HL-60 (cell line): ENCODE measurements at regions not wholly inside any gene's neighbourhood (a gene's known extent, or its start where the extent isn't known, plus 50 kb on each side); places are given as distances from the start of the nearest gene placed in this dataset.

ENCODE experiments used
- DNase-seq, 2 experiments: peaks; one replicate each; pipeline ENCODE4 v3.0.0-alpha.2; 2010 to 2020; ENCODE audit warnings: low read depth in 1 of 2, low spot score in 1 of 2
- H3K27ac ChIP-seq: fragments of 250-450 bp; sonication (Bioruptor Pico); replicated peaks from 2 replicates; pipeline ENCODE4 v1.5.1; 2020; ENCODE audit warnings: mild to moderate bottlenecking, moderate library complexity
- H3K27me3 ChIP-seq: fragments of 250-450 bp; sonication (Bioruptor Pico); 2 replicates; pipeline ENCODE4 v1.5.1; 2021; ENCODE audit warnings: mild to moderate bottlenecking, moderate library complexity; ENCODE audit not compliant: insufficient read depth, poor library complexity, severe bottlenecking
- H3K4me3 ChIP-seq: replicated peaks from 2 replicates; pipeline ENCODE4 v1.5.1; 2011; ENCODE audit warnings: mild to moderate bottlenecking, control low read depth, low read length; ENCODE audit not compliant: insufficient read depth
- CTCF ChIP-seq: IDR thresholded peaks from one replicate; pipeline ENCODE4 v1.5.1; 2011; ENCODE audit warnings: low read length, control low read depth, inconsistent platforms; ENCODE audit not compliant: insufficient read depth
- GABPA ChIP-seq: IDR thresholded peaks from 2 replicates; pipeline ENCODE4 v1.6.1; 2012; ENCODE audit warnings: low read depth
- POLR2AphosphoS5 ChIP-seq: IDR thresholded peaks from 2 replicates; pipeline ENCODE4 v1.6.1; 2012; ENCODE audit warnings: low read depth
- REST ChIP-seq: IDR thresholded peaks from 2 replicates; pipeline ENCODE4 v1.6.1; 2012; ENCODE audit warnings: low read depth; ENCODE audit not compliant: insufficient replicate concordance
- SPI1 ChIP-seq: IDR thresholded peaks from 2 replicates; pipeline ENCODE4 v1.6.1; 2012; ENCODE audit warnings: low read depth, mild to moderate bottlenecking, borderline replicate concordance

GRCh38 chr12:115802767-115803166 lies 474.7 kb downstream of the MED13L start:
- H3K27ac ChIP-seq: no peak overlapping the region
- H3K27me3 ChIP-seq: no peaks in the 10 kb centered on the region
- H3K4me3 ChIP-seq: no peak overlapping the region
- no peak for TF ChIP-seq SPI1
- TF ChIP-seq POLR2AphosphoS5: no peak
- no peak for TF ChIP-seq CTCF
- TF ChIP-seq REST: no peak
- no peak for TF ChIP-seq GABPA
- DNase-seq: no peak

GRCh38 chr12:115801871-115802270 lies 475.6 kb downstream of the MED13L start:
- no peak overlapping the region for H3K27ac ChIP-seq
- no peak for DNase-seq
- no peak overlapping the region for H3K4me3 ChIP-seq
- no peak for TF ChIP-seq POLR2AphosphoS5
- TF ChIP-seq REST: no peak
- TF ChIP-seq CTCF: no peak
- TF ChIP-seq GABPA: no peak
- TF ChIP-seq SPI1: no peak
- H3K27me3 ChIP-seq: no peaks in the 10 kb centered on the region

GRCh38 chr12:115799610-115800009 lies 477.9 kb downstream of the MED13L start:
- H3K27ac ChIP-seq: no peak overlapping the region
- no peak for DNase-seq
- H3K4me3 ChIP-seq: no peak overlapping the region
- no peaks in the 10 kb centered on the region for H3K27me3 ChIP-seq
- TF ChIP-seq POLR2AphosphoS5: no peak
- no peak for TF ChIP-seq REST
- no peak for TF ChIP-seq CTCF
- TF ChIP-seq SPI1: no peak
- no peak for TF ChIP-seq GABPA
